Gastroesophageal sphincter (tissue), 4 donors: ENCODE measurements at regions not wholly inside any gene's neighbourhood (a gene's known extent, or its start where the extent isn't known, plus 50 kb on each side); places are given as distances from the start of the nearest gene placed in this dataset.

Source experiments
- ATAC-seq: fragments of 150-250 bp; one replicate; pipeline ENCODE4 v1.9.1; 2016; ENCODE audit warnings: mild to moderate bottlenecking, moderate library complexity
- H3K27ac ChIP-seq, 4 donors: fragments of 200-600 bp; sonication (generic) in 3 of 4; 1 replicate in 3 of 4; 2 replicates in 1 of 4; pipeline ENCODE4 v1.5.1; 2016 to 2019
- H3K27me3 ChIP-seq: fragments of 200-600 bp; sonication (generic); one replicate; pipeline ENCODE4 v1.5.1; 2019
- H3K36me3 ChIP-seq, 2 donors: fragments of 200-600 bp; sonication (generic); one replicate each; pipeline ENCODE4 v1.5.1; 2019; ENCODE audit warnings: control low read depth in 1 of 2
- H3K4me1 ChIP-seq, 3 donors: fragments of 200-600 bp; sonication (generic); 1 replicate in 2 of 3; 2 replicates in 1 of 3; pipeline ENCODE4 v1.5.1; 2016 to 2019; ENCODE audit warnings: control low read depth in 2 of 3
- H3K4me3 ChIP-seq, 2 donors: fragments of 200-600 bp; sonication (generic); one replicate each; pipeline ENCODE4 v1.5.1; 2019; ENCODE audit warnings: mild to moderate bottlenecking in 1 of 2, moderate library complexity in 1 of 2
- H3K9me3 ChIP-seq, 3 donors: fragments of 200-600 bp; sonication (generic); one replicate each; pipeline ENCODE4 v1.5.1; 2017 to 2019; ENCODE audit warnings: control low read depth in 2 of 3
- EP300 ChIP-seq: sonication (generic); formaldehyde crosslinking; IDR thresholded peaks from one replicate; pipeline ENCODE4 v1.6.1; 2017; ENCODE audit warnings: antibody characterized with exemption, mild to moderate bottlenecking
- POLR2A ChIP-seq, 2 donors: fragments of 450-650 bp; IDR thresholded peaks; one replicate each; pipeline ENCODE4 v1.6.1; 2017; ENCODE audit warnings: antibody characterized with exemption in 2 of 2, mild to moderate bottlenecking in 2 of 2, moderate library complexity in 1 of 2
- POLR2AphosphoS5 ChIP-seq: sonication (generic); formaldehyde crosslinking; IDR thresholded peaks from one replicate; pipeline ENCODE4 v1.6.1; 2017; ENCODE audit warnings: antibody characterized with exemption
- WGBS, 2 donors: methylation state at CpG; one replicate each; pipeline ENCODE4 v1.1.5; 2018; ENCODE audit warnings: low coverage in 1 of 2; 5-methylcytosine and 5-hydroxymethylcytosine counted together
- TF ChIP-seq, protein P1 (sequence below), 4 experiments: fragments of 200-600 bp in 2 of 4; fragments of 450-650 bp in 2 of 4; sonication (generic) in 1 of 4; IDR thresholded peaks; one replicate each; pipeline ENCODE4 v1.5.1; 2017 to 2019; ENCODE audit warnings: antibody characterized with exemption in 4 of 4, mild to moderate bottlenecking in 2 of 4, moderate library complexity in 2 of 4

DNA sequence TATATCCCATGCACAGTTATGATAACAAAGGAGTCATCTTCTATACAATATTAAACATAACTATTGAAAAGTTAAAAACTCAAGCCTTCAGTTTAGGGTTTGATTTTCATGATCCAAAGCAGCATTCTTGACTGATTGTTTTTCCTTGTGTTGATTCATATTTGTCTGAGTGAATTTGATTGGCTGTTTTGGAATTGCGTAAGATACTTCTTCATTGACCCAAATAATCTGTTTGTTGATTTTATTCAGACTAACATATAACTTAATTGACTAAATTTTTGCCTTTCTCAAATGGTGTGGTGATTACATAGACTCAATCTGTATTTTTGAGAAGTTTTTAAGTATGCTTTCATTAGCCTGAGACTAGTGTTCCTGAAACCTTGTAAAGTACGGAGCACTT, 305.7 kb upstream of the TNP1 start:
- Histone ChIP-seq H3K4me3 (no peak overlapping the region), H3K27ac (no peak overlapping the region), H3K27me3 (no peaks in the 10 kb centered on the region), H3K36me3 (no peaks in the 10 kb centered on the region), H3K9me3 (no peaks in the 10 kb centered on the region), H3K4me1 (peaks cover 0 to 12% (median 2%) of the 10 kb centered on the region in 3 donors)
- 86 to 100% methylated on average over 2 of the region's 2 CpGs for WGBS, 2 donors
- TF ChIP-seq EP300 (no peak), POLR2AphosphoS5 (no peak), POLR2A (IDR thresholded peaks at IDR 0.05) (no peak)
- TF ChIP-seq, protein P1, sequence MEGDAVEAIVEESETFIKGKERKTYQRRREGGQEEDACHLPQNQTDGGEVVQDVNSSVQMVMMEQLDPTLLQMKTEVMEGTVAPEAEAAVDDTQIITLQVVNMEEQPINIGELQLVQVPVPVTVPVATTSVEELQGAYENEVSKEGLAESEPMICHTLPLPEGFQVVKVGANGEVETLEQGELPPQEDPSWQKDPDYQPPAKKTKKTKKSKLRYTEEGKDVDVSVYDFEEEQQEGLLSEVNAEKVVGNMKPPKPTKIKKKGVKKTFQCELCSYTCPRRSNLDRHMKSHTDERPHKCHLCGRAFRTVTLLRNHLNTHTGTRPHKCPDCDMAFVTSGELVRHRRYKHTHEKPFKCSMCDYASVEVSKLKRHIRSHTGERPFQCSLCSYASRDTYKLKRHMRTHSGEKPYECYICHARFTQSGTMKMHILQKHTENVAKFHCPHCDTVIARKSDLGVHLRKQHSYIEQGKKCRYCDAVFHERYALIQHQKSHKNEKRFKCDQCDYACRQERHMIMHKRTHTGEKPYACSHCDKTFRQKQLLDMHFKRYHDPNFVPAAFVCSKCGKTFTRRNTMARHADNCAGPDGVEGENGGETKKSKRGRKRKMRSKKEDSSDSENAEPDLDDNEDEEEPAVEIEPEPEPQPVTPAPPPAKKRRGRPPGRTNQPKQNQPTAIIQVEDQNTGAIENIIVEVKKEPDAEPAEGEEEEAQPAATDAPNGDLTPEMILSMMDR (IDR thresholded peaks at IDR 0.05): no peak
- ATAC-seq: no peak

DNA sequence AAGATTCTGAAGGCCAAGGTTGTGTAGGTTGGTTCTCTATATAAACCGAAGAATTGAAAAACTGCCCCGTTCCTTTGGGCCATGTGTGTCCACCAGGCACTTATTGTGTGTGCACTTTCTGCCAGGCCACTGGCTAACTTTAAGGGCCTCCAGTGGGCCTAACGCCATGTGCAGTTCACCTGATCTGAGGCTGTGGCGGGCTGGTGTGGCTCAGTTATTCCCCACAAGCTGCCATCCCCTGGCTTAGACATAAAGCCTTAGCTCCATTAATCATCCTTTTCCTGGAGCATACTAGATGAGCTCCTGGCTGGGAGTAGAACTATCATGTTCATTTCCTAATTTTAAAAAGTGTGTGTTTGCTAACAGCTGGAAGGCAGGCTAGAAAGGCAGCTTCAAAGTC, 304.1 kb upstream of the TNP1 start:
- Histone ChIP-seq H3K4me1 (peaks cover 0 to 12% (median 2%) of the 10 kb centered on the region in 3 donors), H3K27me3 (no peaks in the 10 kb centered on the region), H3K4me3 (no peak overlapping the region), H3K27ac (no peak overlapping the region), H3K9me3 (no peaks in the 10 kb centered on the region), H3K36me3 (no peaks in the 10 kb centered on the region)
- WGBS, 2 donors: 90 to 100% methylated on average over 2 to 4 of the region's 4 CpGs
- no peak for ATAC-seq
- TF ChIP-seq, protein P1 (IDR thresholded peaks at IDR 0.05): no peak
- TF ChIP-seq POLR2AphosphoS5: no peak

DNA sequence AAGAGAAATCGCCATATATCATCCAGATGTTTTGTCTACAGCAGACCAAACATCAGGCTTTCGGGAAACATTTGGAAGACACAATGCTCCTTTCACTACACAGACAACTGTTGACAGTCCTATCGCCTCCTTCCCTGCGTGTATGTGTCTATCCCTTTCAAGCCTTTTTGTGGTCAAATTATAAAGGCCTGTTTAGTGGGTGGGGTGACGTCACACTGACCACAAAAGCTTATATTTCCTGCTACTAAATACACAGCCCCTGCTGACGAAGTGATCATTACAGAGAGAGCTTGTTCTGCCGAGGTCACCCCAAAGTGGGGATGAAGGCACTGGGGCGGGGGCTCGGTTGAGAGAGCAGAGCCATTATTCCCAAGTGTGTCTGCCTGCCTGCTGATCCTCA, 302.7 kb upstream of the TNP1 start:
- TF ChIP-seq EP300: no peak
- TF ChIP-seq, protein P1 (IDR thresholded peaks at IDR 0.05): no peak
- TF ChIP-seq POLR2A (IDR thresholded peaks at IDR 0.05): no peak
- no peak for TF ChIP-seq POLR2AphosphoS5
- H3K9me3 ChIP-seq: no peaks in the 10 kb centered on the region
- WGBS, 2 donors: 82 to 100% methylated on average over 2 to 8 of the region's 9 CpGs
- no peak overlapping the region for H3K27ac ChIP-seq
- peaks cover 0 to 12% (median 2%) of the 10 kb centered on the region in 3 donors for H3K4me1 ChIP-seq
- ATAC-seq: no peak
- H3K27me3 ChIP-seq: no peaks in the 10 kb centered on the region
- H3K36me3 ChIP-seq: no peaks in the 10 kb centered on the region
- H3K4me3 ChIP-seq: no peak overlapping the region

DNA sequence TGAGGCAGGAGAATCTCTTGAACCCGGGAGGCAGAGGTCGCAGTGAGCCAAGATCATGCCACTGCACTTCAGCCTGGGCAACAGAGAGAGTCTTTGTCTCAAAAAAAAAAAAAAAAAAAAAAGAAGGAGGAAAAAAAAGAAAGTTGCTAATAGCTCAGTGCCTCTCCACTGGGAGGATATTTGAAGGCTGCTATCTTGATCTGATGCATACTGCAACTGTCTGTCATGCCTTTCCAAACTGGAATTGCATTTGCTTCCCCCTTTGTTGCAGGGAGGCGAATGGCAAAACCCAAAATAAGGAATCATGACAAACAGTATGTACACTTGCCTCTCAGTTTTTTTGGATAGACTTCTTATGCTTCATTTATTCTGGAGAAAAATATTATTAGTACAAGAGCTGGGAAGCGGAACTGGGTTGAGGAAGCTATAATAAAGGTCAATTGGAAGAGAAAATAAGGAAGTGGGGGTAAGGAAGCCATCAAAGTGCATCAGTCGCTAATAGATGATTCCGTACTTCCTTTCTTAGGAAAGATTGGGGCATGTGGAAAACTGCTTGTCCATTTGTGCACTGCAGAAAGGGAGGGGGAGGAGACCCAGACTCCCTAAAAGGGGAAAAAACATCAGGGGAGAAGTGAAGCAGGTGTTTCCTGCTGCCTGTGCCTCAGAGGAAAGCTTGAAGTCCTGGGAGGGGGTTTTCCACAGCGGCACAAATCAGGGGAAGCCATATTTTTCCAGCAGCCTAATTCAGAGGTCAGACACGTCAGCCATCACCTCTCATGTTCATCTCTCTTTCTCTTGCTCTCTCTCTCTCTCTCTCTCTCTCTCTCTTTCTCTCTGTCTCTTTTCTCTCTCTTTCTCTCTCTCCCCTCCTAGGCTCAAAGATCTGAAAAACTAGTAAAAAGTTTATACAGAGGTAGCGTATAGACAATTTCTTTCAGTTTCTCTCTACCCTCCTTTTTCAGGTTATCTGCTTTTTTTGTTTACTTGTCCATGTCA, 301.4 kb upstream of the TNP1 start:
- H3K27ac ChIP-seq: no peak overlapping the region
- no peak for ATAC-seq
- WGBS, 2 donors: 56 to 64% methylated on average over 7 to 9 of the region's 9 CpGs
- H3K27me3 ChIP-seq: no peaks in the 10 kb centered on the region
- no peaks in the 10 kb centered on the region for H3K36me3 ChIP-seq
- H3K4me1 ChIP-seq: peaks cover 0 to 9% (median 2%) of the 10 kb centered on the region in 3 donors
- H3K9me3 ChIP-seq: no peaks in the 10 kb centered on the region
- TF ChIP-seq EP300 (no peak), POLR2AphosphoS5 (no peak), POLR2A (IDR thresholded peaks at IDR 0.05) (no peak)
- TF ChIP-seq, protein P1 (IDR thresholded peaks at IDR 0.05): no peak
- no peak overlapping the region for H3K4me3 ChIP-seq
